HFFc6 (cell line): ENCODE measurements at regions not wholly inside any gene's neighbourhood (a gene's known extent, or its start where the extent isn't known, plus 50 kb on each side); places are given as distances from the start of the nearest gene placed in this dataset.
"Not testable (repeated sequence)": the region's sequence is repeated elsewhere in the genome, so short reads cannot be mapped to it uniquely, and the experiment has no call there.

Experiments used
- DNase-seq: peaks from one replicate; pipeline ENCODE4 v3.0.0-alpha.2; 2018
- H3K27ac Mint-ChIP-seq: 2 replicates; pipeline ENCODE4 v1.8.0; 2020; ENCODE audit warnings: mild to moderate bottlenecking, mixed read lengths
- H3K27me3 Mint-ChIP-seq: 2 replicates; pipeline ENCODE4 v1.8.0; 2021; ENCODE audit warnings: mild to moderate bottlenecking, moderate library complexity, mixed read lengths; ENCODE audit not compliant: insufficient read depth
- H3K36me3 Mint-ChIP-seq: 2 replicates; pipeline ENCODE4 v1.8.0; 2021; ENCODE audit warnings: low read depth, mixed read lengths
- H3K4me1 Mint-ChIP-seq: 2 replicates; pipeline ENCODE4 v1.8.0; 2020; ENCODE audit warnings: low read depth, mixed read lengths
- H3K4me3 Mint-ChIP-seq: 2 replicates; pipeline ENCODE4 v1.8.0; 2020; ENCODE audit warnings: mild to moderate bottlenecking, moderate library complexity, mixed read lengths
- H3K9me3 Mint-ChIP-seq: 2 replicates; pipeline ENCODE4 v1.8.0; 2020; ENCODE audit warnings: mild to moderate bottlenecking, mixed read lengths
- TF ChIP-seq, protein P1 (sequence below): fragments of 200-600 bp; sonication (generic); IDR thresholded peaks from 2 replicates; pipeline ENCODE4 v1.5.0; 2021; ENCODE audit warnings: antibody characterized with exemption, mild to moderate bottlenecking

DNA sequence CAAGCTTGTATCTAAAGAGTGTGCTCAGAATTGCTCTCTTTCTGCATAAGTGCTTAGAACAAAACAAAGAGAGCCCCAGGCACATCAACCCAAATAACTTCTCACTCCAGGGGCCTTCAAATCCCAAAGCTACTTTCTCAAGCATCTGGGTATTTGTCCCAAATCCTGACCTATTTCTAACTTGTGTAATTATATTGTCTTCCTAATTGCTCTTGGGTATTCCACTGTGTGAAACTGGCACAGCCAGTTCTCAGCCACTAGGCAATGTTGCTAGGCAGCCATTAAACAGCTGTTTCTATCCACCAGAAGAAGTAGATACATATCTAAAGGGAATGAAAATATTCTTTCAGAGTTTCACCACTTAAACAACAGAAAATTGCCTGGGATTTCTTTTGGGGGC is 198.8 kb downstream of the PRELID2 start:
- Mint-ChIP-seq H3K27me3 (no peaks in the 10 kb centered on the region; the same call in 1 of the 2 replicates), H3K9me3 (no peaks in the 10 kb centered on the region)

DNA sequence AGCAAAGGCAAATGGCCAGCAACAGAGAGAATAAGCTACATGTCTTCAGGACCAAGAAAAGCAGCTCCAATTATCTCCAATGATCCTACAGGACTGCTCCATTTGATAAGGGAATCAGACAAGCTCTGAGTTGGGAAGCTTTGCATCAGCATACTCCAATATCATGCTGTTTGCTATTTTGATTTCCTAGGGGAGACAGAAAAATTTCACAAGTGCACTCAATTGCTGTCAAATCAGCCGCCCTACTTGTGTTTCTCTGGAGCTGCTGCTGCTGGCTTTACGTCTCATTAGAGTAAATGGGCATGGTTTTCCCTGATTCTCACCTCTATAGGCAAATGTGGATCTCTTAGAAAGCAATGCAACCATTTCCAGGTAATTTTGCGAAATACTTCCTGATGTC is 201.7 kb downstream of the PRELID2 start:
- no peaks in the 10 kb centered on the region for H3K36me3 Mint-ChIP-seq
- H3K27me3 Mint-ChIP-seq = no peaks in the 10 kb centered on the region; the same call in 1 of the 2 replicates
- TF ChIP-seq, protein P1, sequence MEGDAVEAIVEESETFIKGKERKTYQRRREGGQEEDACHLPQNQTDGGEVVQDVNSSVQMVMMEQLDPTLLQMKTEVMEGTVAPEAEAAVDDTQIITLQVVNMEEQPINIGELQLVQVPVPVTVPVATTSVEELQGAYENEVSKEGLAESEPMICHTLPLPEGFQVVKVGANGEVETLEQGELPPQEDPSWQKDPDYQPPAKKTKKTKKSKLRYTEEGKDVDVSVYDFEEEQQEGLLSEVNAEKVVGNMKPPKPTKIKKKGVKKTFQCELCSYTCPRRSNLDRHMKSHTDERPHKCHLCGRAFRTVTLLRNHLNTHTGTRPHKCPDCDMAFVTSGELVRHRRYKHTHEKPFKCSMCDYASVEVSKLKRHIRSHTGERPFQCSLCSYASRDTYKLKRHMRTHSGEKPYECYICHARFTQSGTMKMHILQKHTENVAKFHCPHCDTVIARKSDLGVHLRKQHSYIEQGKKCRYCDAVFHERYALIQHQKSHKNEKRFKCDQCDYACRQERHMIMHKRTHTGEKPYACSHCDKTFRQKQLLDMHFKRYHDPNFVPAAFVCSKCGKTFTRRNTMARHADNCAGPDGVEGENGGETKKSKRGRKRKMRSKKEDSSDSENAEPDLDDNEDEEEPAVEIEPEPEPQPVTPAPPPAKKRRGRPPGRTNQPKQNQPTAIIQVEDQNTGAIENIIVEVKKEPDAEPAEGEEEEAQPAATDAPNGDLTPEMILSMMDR = no peak
- H3K27ac Mint-ChIP-seq = no peak overlapping the region
- H3K4me3 Mint-ChIP-seq = no peak overlapping the region
- no peaks in the 10 kb centered on the region for H3K9me3 Mint-ChIP-seq
- peaks cover 27% of the 10 kb centered on the region for H3K4me1 Mint-ChIP-seq
- DNase-seq = no peak

More for the DNA sequence above, 198.8 kb downstream of the PRELID2 start:
- Mint-ChIP-seq H3K27ac (no peak overlapping the region), H3K36me3 (no peaks in the 10 kb centered on the region), H3K4me3 (no peak overlapping the region), H3K4me1 (peaks cover 27% of the 10 kb centered on the region)
- no peak for DNase-seq
- TF ChIP-seq, protein P1 = no peak

DNA sequence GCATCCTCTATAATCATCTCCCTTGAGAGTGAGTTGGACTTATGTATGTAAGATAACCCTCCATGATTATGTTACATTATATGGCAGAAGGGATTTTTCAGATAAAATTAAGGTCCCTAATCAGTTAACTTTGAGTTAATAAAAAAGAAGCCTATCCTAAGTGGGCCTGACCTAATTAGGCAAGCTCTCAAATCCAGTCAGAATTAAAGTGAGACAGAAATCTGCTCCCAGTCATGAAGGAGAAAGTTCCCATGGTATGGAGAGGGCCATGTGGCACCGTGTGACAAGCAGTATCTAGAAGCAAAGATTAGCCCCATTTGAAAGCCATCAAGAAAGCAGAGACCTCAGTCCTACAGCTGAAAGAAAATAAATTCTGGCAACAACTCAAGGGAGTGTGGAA is 202.4 kb downstream of the PRELID2 start:
- Mint-ChIP-seq H3K36me3 (no peaks in the 10 kb centered on the region), H3K9me3 (no peaks in the 10 kb centered on the region), H3K27ac (no peak overlapping the region), H3K27me3 (no peaks in the 10 kb centered on the region; the same call in 1 of the 2 replicates), H3K4me1 (peaks cover 27% of the 10 kb centered on the region), H3K4me3 (no peak overlapping the region)
- TF ChIP-seq, protein P1 = no peak
- no peak for DNase-seq

DNA sequence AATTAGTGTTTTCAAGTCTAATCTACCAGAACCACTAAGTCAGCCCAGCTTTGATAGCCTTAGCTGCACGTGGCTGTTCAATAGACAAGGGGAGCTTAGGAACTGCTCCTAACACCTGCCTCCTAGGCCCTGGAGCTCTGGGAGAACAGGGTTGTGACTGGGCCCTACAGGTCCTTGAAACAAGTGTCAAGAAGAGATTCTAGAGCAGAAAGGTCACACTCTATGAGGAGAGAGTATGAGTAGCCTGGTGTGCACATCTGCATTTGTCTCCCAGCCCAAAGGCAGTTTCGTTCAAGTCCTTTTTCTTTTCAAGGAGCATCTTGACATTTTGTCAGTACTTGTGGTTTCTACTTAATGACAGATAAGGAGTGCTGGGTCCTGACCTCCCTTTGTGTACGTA is 206.1 kb downstream of the PRELID2 start:
- DNase-seq = no peak
- Mint-ChIP-seq H3K27ac (no peak overlapping the region), H3K4me3 (no peak overlapping the region), H3K9me3 (peaks cover 2% of the 10 kb centered on the region; the same call in 1 of the 2 replicates), H3K4me1 (peaks cover 2% of the 10 kb centered on the region), H3K27me3 (no peaks in the 10 kb centered on the region; the same call in 1 of the 2 replicates), H3K36me3 (no peaks in the 10 kb centered on the region; the same call in 1 of the 2 replicates)
- TF ChIP-seq, protein P1 = no peak

DNA sequence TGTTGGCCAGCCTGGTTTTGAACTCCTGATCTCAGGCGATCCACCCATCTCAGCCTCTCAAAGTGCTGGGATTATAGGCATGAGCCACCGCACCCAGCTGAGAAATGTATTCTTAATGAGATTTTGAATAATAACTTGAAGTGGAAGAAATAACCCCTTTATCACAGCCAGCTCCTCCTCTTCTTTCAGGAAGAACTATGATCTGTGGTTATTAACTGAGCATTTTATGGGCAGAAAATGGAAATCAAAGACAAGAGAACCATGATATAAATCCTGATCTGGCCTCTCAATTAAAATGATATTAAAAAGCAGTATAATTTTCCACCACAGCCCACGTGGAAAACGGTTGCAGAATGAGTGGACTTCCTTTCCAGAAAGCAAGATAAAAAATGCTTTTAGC is 206.6 kb downstream of the PRELID2 start:
- Mint-ChIP-seq H3K36me3 (peaks cover 5% of the 10 kb centered on the region), H3K27ac (no peak overlapping the region), H3K27me3 (no peaks in the 10 kb centered on the region), H3K9me3 (peaks cover 7% of the 10 kb centered on the region), H3K4me3 (no peak overlapping the region), H3K4me1 (no peaks in the 10 kb centered on the region)
- no peak for DNase-seq
- TF ChIP-seq, protein P1 = no peak

DNA sequence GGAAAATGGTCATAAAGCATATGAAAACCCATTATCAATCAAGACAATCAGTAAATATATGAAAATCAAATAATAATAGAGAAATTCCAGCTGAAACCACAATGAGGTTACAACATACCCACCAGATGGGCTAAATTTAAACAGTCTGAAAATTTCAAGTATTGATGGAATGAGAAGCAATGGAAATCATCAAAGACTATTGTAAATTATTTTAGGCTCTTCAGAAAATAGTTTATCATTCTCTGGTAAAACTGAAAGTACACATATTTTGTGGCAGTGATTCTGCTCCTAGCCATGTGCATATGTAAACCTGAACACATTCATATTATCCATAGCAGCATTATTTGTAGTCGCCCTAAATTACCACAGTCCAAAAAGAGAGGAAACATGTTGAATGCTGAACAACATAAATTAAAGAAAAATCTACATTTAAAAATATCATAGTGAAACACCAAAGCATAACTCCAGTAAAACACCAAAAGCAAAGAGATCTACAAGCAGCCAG is 215.3 kb downstream of the PRELID2 start:
- Mint-ChIP-seq H3K4me3 (no peak overlapping the region), H3K4me1 (peaks cover 15% of the 10 kb centered on the region), H3K27ac (no peak overlapping the region), H3K27me3 (no peaks in the 10 kb centered on the region; the same call in 1 of the 2 replicates), H3K9me3 (peaks cover 11% of the 10 kb centered on the region), H3K36me3 (peaks cover 13% of the 10 kb centered on the region)
- TF ChIP-seq, protein P1 = no peak
- DNase-seq = no peak

DNA sequence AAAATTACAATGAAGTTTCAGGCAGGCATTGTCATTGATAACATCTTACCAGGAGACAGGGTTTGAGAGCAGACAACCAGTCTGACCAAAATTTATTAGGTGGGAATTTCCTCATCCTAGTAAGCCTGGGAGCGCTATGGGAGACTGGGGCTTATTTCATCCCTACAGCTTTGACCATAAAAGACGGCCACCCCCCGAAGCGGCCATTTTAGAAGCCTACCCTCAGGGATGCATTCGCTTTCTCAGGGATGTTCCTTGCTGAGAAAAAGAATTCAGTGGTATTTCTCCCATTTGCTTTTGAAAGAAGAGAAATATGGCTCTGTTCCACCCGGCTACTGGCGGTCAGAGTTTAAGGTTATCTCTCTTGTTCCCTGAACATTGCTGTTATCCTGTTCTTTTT is 218.4 kb downstream of the PRELID2 start:
- H3K27me3 Mint-ChIP-seq, H3K9me3 Mint-ChIP-seq, H3K27ac Mint-ChIP-seq, DNase-seq, H3K4me3 Mint-ChIP-seq, H3K36me3 Mint-ChIP-seq: not testable (repeated sequence)
- peaks cover 15% of the 10 kb centered on the region for H3K4me1 Mint-ChIP-seq
